Fibroblast of peridontal ligament (primary cell): ENCODE measurements at regions not wholly inside any gene's neighbourhood (a gene's known extent, or its start where the extent isn't known, plus 50 kb on each side); places are given as distances from the start of the nearest gene placed in this dataset.
"Not testable (repeated sequence)": the region's sequence is repeated elsewhere in the genome, so short reads cannot be mapped to it uniquely, and the experiment has no call there.

Experiments used
- DNase-seq: peaks from one replicate; pipeline ENCODE4 v3.0.0-alpha.2; 2010; ENCODE audit errors: extremely low read depth

DNA sequence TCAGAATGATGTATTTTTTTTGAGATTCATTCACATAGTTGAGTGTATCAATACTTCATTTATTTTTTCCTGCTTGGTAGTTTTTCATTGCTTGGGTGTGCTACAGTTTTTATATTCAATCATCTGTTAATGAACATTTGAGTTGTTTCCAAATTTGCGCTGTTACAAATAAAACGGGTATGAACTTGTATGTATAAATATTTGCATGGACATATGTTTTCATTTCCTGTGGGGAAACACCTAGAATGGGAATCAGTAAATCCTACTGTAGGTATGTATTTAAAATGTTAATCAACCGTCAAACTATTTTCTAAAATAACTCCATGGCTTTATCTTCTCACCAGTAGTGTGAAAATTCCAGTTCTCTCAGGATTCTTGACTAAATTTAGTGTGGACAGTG lies 826.3 kb downstream of the EFNB2 start:
- DNase-seq = no peak

DNA sequence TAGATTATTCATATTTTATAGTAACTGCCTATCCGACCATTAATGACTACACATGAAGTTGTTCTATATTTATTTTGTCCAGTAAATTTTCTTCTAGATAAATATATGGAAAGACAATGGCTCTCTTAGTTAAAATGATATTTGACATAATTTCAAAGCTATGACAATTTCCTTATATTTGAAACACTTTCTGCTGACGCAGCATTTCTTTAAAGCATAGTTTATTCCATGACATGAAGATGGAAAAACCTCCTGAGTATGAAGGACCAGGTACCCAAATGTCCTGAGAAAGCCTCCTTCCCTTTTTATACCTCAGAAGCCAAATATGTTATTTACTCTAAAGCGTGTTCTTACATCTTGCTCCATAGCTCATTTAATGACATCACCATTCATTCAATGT lies 831.6 kb downstream of the EFNB2 start:
- no peak for DNase-seq

DNA sequence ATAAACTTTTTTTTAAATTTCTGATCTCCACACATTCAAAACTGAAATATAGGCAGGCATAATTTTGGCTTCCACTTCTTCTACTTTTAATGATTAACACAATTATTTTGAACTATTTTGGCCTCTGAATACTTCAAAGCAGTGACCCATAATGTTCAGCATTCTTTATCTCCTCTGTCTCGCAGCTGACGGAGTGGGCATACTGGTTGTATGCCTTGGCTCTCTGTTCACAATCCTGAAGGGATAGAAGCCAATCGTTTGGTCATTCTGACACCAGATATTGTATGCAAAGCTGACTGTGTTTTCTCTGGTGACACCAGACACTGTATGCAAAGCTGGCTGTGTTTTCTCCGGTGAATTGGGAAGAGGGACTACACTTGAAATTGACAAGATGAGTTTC lies 833.0 kb downstream of the EFNB2 start:
- DNase-seq = no peak

GRCh38 chr13:105692769-105693168 lies 842.7 kb downstream of the EFNB2 start:
- DNase-seq = no peak

GRCh38 chr13:105684216-105684615 lies 851.2 kb downstream of the EFNB2 start:
- no peak for DNase-seq

GRCh38 chr13:105679838-105680237 lies 855.6 kb downstream of the EFNB2 start:
- no peak for DNase-seq

DNA sequence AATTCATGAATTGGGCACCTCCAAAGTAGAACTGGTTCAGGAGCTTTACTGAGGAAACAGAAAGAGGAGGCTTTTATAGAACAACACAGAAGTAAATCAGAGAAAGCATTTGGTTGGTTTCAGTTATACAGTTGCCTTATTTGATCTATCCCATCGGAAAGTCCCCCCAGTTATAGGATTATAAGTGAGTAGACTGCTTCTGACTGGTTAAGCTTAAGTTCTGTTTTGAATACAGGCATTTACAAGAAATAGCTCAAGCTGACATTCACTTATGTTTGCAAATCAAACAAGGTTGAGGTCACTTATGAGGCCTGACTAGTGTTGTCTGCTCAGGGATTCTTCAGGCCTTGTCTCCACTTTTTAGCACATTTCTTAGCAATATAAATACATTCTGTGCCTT lies 857.4 kb downstream of the EFNB2 start:
- no peak for DNase-seq

- DNase-seq = no peak
These were observed 862.6 kb downstream of the EFNB2 start for GRCh38 chr13:105672881-105673280.

DNA sequence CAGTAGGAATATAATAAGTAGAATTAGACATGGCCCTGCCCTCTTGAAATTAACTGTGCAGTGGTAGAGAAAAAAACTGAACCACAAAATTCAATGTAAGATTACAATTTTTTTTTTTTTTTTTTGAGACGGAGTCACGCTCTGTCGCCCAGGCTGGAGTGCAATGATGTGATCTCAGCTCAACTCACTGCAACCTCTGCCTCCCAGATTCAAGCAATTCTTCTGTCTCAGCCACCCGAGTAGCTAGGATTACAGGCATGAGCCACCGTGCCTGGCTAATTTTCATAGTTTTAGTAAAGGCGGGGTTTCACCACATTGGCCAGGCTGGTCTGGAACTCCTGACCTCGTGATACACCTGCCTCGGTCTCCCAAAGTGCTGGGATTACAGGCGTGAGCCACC lies 864.3 kb downstream of the EFNB2 start:
- not testable (repeated sequence) for DNase-seq

GRCh38 chr13:105670179-105670990 lies 865.1 kb downstream of the EFNB2 start:
- DNase-seq = no peak

GRCh38 chr13:105665284-105665683 lies 870.2 kb downstream of the EFNB2 start:
- peak; percentile 58 for DNase-seq

DNA sequence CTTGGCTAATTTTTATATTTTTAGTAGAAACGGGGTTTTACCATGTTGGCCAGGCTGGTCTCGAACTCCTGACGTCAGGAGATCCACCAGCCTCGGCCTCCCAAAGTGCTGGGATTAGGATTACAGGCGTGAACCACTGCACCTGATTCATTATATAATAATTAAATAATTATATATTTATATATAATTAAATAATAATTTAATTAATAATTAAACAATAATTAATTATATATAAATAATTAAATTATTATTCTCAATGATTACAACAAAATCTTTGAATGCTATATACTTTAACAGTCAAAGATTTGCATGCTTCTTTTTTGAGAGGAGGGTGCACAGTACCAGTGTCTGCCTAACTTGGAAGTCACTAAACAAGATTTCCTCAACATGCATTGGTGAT lies 872.3 kb downstream of the EFNB2 start:
- DNase-seq = no peak

DNA sequence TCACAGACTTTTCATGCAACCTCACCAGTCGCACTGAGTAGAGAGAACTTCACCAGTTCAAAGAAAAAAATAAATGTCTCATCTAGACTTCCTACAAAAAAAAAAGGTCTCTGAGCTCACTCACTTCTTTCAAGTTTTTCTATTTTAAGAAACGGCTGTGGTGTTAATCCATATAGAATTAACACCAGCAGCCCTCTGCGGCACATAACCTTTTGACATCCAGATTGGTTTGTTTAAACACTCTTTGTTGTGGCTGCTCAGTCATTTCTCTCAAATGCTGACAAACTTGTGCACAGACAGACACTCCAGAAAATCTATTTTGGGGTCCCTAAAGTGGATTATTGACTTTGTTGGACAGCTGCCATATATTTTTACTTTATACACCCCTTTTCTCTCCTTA lies 874.9 kb downstream of the EFNB2 start:
- DNase-seq = no peak

GRCh38 chr13:105658431-105658830 lies 877.0 kb downstream of the EFNB2 start:
- DNase-seq = no peak

DNA sequence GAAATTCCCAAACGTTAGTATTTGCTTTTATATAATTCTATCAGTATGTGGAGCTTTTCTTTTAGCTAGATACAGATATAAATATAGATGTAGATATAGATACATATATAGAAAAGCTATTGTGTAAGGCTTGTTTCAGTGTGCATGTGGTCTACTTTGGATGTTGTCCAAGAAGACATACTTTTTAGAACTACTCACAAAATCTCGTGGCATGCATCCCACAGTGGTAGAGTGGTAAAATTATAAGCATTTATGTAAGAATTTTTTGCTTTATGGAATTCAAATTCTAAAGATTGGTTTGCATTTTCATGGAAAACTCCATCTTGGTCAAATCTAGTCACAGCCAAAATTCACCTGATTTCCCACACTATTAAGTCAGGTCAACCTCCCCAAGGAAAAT lies 880.4 kb downstream of the EFNB2 start:
- DNase-seq = peak; percentile 88

- no peak for DNase-seq
These were observed 891.5 kb downstream of the EFNB2 start for GRCh38 chr13:105643966-105644365.

GRCh38 chr13:105642511-105642958 lies 892.9 kb downstream of the EFNB2 start:
- no peak for DNase-seq

DNA sequence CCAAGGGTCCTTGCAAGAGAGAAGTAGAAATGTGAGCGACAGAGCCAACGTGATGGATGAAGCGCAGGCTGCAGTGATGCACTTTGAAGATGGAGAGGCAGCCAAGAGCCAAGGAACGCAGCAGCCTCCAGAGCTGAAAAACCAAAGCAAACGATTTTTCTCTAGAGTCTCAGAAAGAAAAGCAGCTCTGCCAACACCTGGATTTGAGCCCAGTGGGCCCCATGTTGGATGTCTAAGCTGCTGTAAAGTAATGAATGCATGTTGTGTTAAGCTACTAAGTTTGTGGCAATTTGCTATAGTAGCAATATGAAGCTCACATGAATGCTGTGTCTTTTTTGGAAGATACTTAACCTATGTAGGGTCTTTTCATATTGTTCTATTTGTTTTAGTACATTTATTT lies 894.3 kb downstream of the EFNB2 start:
- DNase-seq = no peak

GRCh38 chr13:105638426-105638825 lies 897.0 kb downstream of the EFNB2 start:
- DNase-seq = no peak

DNA sequence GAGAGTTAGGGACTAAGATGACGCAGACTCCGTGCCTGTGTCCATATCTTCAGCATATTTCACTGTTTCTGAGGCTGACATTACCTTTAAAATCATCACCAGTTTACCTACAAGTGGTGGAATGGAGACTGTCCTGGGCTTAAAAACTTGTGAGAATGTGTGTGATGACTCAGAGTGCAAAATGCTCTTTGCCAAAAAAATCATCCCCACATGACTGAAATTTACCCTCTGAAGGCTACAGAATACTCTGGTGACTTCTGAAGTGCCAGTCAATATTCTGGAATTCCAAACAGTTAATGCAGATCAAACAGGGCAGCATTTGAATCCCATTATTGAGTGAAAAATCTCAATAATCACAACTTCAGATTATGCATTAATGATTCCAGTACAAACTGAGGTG lies 901.4 kb downstream of the EFNB2 start:
- peak; percentile 50 for DNase-seq

DNA sequence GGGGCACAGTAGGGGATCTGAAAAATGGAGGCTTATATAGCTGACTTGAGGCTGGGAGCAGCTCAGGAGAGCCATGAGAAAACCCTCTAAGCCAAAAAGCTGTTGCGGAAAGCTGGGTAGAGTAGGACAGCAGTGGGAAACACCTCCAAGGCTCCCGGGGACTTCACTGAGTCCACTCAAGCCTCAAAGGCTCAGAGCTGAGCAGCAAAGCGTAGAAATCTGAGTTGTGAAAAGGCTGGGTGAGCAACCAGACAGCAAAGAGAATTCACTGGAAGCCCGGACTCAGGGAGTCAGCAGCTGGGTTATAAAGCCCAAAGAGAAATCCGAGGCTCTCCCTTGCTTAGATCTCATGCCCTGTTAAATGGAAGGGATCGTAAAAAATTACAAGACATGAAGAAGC lies 905.0 kb downstream of the EFNB2 start:
- no peak for DNase-seq

GRCh38 chr13:105627270-105627669 lies 908.2 kb downstream of the EFNB2 start:
- DNase-seq = peak; percentile 77

GRCh38 chr13:105625691-105626090 lies 909.8 kb downstream of the EFNB2 start:
- peak; percentile 38 for DNase-seq
